OCI-LY7 (cell line): ENCODE measurements at regions not wholly inside any gene's neighbourhood (a gene's known extent, or its start where the extent isn't known, plus 50 kb on each side); places are given as distances from the start of the nearest gene placed in this dataset.

Experiments
- BruUV-seq: library from RNA; stranded (reverse); fragments of 400-500 nt; replicated peaks from 2 replicates; lab custom pipeline; 2021; lab: Mats Ljungman, UMichigan
- CTCF ChIA-PET: fragments of 300-600 bp; sonication (Branson Sonifier 250); formaldehyde crosslinking; loops from one replicate; lab custom pipeline; 2022; ENCODE audit warnings: antibody characterized with exemption; ENCODE audit not compliant: unreplicated experiment; lab: Charles Lee
- POLR2A ChIA-PET: fragments of 300-600 bp; sonication (Branson Sonifier 250); formaldehyde crosslinking; loops from one replicate; lab custom pipeline; 2022; ENCODE audit warnings: antibody characterized with exemption; lab: Charles Lee
- DNase-seq: peaks from one replicate; pipeline ENCODE4 v3.0.0-alpha.2; 2015; ENCODE audit warnings: low spot score
- H2AFZ ChIP-seq: fragments of 200-600 bp; sonication (generic), shearing (Covaris generic); 2 replicates; pipeline ENCODE4 v1.6.1; 2014; ENCODE audit warnings: mild to moderate bottlenecking, antibody characterized with exemption, low read length, moderate library complexity
- H3K27ac ChIP-seq: fragments of 200-600 bp; sonication (generic); 2 replicates; pipeline ENCODE4 v1.5.1; 2014; ENCODE audit warnings: mixed run types, low read depth, mild to moderate bottlenecking, moderate library complexity, low read length, inconsistent platforms; ENCODE audit not compliant: poor library complexity, severe bottlenecking
- H3K36me3 ChIP-seq: fragments of 200-600 bp; sonication (generic); 2 replicates; pipeline ENCODE4 v1.6.1; 2014; ENCODE audit warnings: mild to moderate bottlenecking, antibody characterized with exemption, low read length, moderate library complexity, mixed read lengths; ENCODE audit not compliant: insufficient read depth
- H3K4me1 ChIP-seq: fragments of 200-600 bp; sonication (generic); 2 replicates; pipeline ENCODE4 v1.5.1; 2014; ENCODE audit warnings: mild to moderate bottlenecking, low read length; ENCODE audit not compliant: insufficient read depth, poor library complexity, severe bottlenecking
- H3K4me2 ChIP-seq: fragments of 200-600 bp; sonication (generic); 2 replicates; pipeline ENCODE4 v1.6.1; 2014; ENCODE audit warnings: mild to moderate bottlenecking, low read length
- H3K4me3 ChIP-seq: fragments of 200-600 bp; sonication (generic); 2 replicates; pipeline ENCODE4 v1.5.1; 2014; ENCODE audit warnings: mild to moderate bottlenecking, low read depth, low read length; ENCODE audit not compliant: poor library complexity, severe bottlenecking
- H3K79me2 ChIP-seq: fragments of 200-600 bp; sonication (generic); 2 replicates; pipeline ENCODE4 v1.6.1; 2016; ENCODE audit warnings: low read depth, mild to moderate bottlenecking, low read length, moderate library complexity, mixed read lengths; ENCODE audit not compliant: insufficient read depth
- H3K9me2 ChIP-seq: fragments of 200-600 bp; sonication (generic); 2 replicates; pipeline ENCODE4 v1.6.1; 2016; ENCODE audit warnings: mild to moderate bottlenecking, low read length, mixed read lengths; ENCODE audit not compliant: insufficient read depth
- H3K9me3 ChIP-seq: fragments of 200-600 bp; sonication (generic); 2 replicates; pipeline ENCODE4 v1.6.1; 2014; ENCODE audit warnings: mild to moderate bottlenecking, mixed run types, low read length, mixed read lengths
- H4K20me1 ChIP-seq: fragments of 200-600 bp; sonication (generic); 2 replicates; pipeline ENCODE4 v1.6.1; 2014; ENCODE audit warnings: mild to moderate bottlenecking, antibody characterized with exemption, low read length, moderate library complexity, mixed read lengths; ENCODE audit not compliant: insufficient read depth
- EZH2phosphoT487 ChIP-seq: fragments of 200-600 bp; sonication (generic); IDR thresholded peaks from 2 replicates; pipeline ENCODE4 v1.6.1; 2018; ENCODE audit warnings: low read depth, borderline replicate concordance, mild to moderate bottlenecking, mixed run types, antibody characterized with exemption, low read length, moderate library complexity, mixed read lengths
- intact Hi-C: fragments of 100-400 bp; cut with micrococcal nuclease; formaldehyde crosslinking; loops from one replicate; pipeline ENCODE4 v1.10.0; 2022; ENCODE audit not compliant: unreplicated experiment
- TF ChIP-seq, protein P1 (sequence below): fragments of 200-600 bp; sonication (generic); conservative IDR thresholded peaks from 2 replicates; pipeline ENCODE4 v1.5.1; 2014; ENCODE audit warnings: mild to moderate bottlenecking, antibody characterized with exemption, low read length, moderate library complexity, mixed read lengths

DNA sequence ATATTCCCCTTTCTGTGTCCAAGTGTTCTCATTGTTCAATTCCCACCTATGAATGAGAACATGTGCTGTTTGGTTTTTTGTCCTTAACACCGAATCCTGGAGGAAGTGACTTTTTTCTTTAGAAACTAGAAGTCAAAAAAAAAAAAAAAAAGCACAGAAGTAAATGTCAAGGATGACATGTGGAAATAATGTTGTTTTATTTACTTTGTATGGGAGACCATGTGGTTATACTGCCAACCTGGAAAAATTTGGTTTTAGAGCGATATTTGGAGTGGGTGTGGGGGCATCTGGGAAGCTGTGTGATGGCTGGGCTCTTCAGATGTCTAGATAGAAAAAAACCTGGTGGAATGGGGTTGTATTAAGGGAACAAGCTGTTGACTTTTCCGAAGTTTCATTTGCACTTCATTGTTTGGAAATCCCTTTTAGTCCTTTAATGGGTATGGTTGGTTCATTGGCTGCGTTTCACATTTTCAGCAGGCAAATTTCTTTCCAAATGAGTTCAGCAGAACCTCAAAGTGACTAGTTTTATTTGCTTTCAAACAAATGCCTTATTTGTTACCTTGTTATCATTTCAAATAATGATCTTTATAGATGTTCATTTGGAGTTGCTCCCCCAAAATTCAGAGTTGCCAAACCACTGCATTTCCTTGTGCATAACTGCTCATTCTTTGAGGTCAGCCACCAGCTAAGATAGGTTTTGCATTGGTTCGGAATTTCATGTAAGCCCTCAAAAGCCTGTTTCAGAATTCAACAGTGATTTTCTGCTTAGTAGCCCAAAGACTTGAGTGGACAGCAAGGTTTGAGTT is 508.2 kb downstream of the METTL15 start:
- BruUV-seq, result no TSS peak
- TF ChIP-seq, protein P1, sequence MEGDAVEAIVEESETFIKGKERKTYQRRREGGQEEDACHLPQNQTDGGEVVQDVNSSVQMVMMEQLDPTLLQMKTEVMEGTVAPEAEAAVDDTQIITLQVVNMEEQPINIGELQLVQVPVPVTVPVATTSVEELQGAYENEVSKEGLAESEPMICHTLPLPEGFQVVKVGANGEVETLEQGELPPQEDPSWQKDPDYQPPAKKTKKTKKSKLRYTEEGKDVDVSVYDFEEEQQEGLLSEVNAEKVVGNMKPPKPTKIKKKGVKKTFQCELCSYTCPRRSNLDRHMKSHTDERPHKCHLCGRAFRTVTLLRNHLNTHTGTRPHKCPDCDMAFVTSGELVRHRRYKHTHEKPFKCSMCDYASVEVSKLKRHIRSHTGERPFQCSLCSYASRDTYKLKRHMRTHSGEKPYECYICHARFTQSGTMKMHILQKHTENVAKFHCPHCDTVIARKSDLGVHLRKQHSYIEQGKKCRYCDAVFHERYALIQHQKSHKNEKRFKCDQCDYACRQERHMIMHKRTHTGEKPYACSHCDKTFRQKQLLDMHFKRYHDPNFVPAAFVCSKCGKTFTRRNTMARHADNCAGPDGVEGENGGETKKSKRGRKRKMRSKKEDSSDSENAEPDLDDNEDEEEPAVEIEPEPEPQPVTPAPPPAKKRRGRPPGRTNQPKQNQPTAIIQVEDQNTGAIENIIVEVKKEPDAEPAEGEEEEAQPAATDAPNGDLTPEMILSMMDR, result no peak
- TF ChIP-seq EZH2phosphoT487, result no peak
- no peak overlapping the region for H2AFZ ChIP-seq
- H3K79me2 ChIP-seq, result no peaks in the 10 kb centered on the region
- H4K20me1 ChIP-seq, result no peaks in the 10 kb centered on the region
- H3K9me3 ChIP-seq, result no peaks in the 10 kb centered on the region
- H3K4me1 ChIP-seq, result no peaks in the 10 kb centered on the region
- ChIA-PET CTCF (no interaction called here), POLR2A (interaction anchor here (0.7 kb wide), 1 partner anchor 1810 kb away, joined by 5 read pairs; no protein-coding TSS in a partner anchor)
- no peak overlapping the region for H3K4me3 ChIP-seq
- no peak overlapping the region for H3K4me2 ChIP-seq
- no peak overlapping the region for H3K27ac ChIP-seq
- DNase-seq, result no peak
- no peaks in the 10 kb centered on the region for H3K36me3 ChIP-seq
- H3K9me2 ChIP-seq, result no peaks in the 10 kb centered on the region
- intact Hi-C loops, result loop anchor here (2.0 kb wide), 1 partner anchor 30 kb away; no protein-coding TSS in a partner anchor

DNA sequence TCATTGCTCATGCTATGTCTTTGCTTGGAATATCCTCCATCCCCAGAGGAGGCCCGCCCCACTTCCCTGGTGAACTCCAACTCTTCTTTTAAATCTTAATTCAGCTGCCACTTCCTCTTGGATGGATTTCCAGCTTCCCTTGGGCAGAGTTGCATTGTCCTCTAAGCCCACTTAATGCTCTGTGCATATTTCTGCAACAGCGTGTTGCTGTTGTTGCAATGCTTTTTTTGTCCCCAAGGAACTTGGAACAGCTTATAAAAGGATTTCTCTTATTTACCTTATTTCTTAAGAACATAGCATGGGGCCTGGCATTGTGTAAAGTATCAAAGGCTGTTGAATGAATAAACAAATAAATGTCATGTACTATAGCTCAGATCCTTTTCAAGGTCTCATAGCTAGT is 507.4 kb downstream of the METTL15 start:
- Histone ChIP-seq H3K4me3 (no peak overlapping the region), H3K27ac (no peak overlapping the region), H3K9me2 (no peaks in the 10 kb centered on the region), H4K20me1 (no peaks in the 10 kb centered on the region), H3K9me3 (no peaks in the 10 kb centered on the region), H3K4me1 (no peaks in the 10 kb centered on the region), H2AFZ (no peak overlapping the region), H3K79me2 (no peaks in the 10 kb centered on the region), H3K36me3 (no peaks in the 10 kb centered on the region), H3K4me2 (no peak overlapping the region)
- DNase-seq, result no peak
- TF ChIP-seq EZH2phosphoT487, result no peak
- TF ChIP-seq, protein P1, result no peak
- CTCF ChIA-PET, result interaction anchor here (0.7 kb wide), 1 partner anchor 59 kb away, joined by 3 read pairs; no protein-coding TSS in a partner anchor
- no TSS peak for BruUV-seq
- POLR2A ChIA-PET, result no interaction called here
- intact Hi-C loops, result no loop called here

DNA sequence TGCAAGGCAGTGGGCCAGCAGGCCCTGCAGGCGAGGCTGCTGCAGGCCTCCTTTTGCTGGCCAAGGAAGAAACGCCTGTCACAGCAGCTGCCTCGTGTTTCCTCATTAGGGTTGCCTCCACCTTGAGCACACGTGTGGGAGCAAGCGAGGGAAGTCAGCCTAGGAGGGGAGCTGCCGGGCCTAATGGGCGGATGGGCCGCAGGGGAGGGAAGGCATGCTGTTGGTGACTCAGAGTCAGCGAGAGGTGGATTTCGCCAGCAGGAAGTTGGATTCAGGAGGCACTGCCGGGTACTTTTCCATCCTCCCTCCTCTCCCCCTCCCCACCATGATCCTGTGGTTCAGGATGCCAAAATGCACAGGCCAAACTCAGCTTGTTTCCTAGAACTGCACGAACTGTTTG is 498.7 kb downstream of the METTL15 start:
- intact Hi-C loops, result no loop called here
- POLR2A ChIA-PET, result no interaction called here
- Histone ChIP-seq H3K4me2 (no peak overlapping the region), H3K9me3 (no peaks in the 10 kb centered on the region), H3K4me3 (no peak overlapping the region), H3K36me3 (no peaks in the 10 kb centered on the region), H3K4me1 (no peaks in the 10 kb centered on the region), H3K9me2 (no peaks in the 10 kb centered on the region), H3K27ac (no peak overlapping the region), H3K79me2 (no peaks in the 10 kb centered on the region), H2AFZ (no peak overlapping the region), H4K20me1 (no peaks in the 10 kb centered on the region)
- CTCF ChIA-PET, result no interaction called here
- TF ChIP-seq EZH2phosphoT487, result no peak
- TF ChIP-seq, protein P1, result no peak
- DNase-seq, result no peak
- BruUV-seq, result no TSS peak
